ENCODE measurements at regions not wholly inside any gene's neighbourhood (a gene's known extent, or its start where the extent isn't known, plus 50 kb on each side); places are given as distances from the start of the nearest gene placed in this dataset.

DNA sequence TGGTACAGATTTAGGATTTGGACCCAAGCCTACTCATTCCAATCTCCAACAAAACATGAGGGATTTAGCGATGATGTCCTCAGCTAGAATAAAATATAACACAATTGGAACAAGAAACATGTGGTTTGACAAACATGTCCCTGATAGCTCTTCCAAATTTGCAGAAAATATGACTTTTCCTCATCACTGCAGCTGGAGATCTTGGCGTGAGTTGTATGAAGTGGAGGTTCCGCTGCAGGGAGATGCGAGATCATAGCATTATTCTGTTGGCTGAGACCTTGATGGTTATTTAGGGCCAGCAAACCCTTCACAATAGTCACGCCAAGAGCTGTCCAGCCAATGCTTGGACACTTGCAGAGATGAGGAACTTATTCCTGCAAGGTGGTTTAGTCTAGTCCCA is 413.4 kb upstream of the TBX3 start:
- TF ChIP-seq, protein P1, sequence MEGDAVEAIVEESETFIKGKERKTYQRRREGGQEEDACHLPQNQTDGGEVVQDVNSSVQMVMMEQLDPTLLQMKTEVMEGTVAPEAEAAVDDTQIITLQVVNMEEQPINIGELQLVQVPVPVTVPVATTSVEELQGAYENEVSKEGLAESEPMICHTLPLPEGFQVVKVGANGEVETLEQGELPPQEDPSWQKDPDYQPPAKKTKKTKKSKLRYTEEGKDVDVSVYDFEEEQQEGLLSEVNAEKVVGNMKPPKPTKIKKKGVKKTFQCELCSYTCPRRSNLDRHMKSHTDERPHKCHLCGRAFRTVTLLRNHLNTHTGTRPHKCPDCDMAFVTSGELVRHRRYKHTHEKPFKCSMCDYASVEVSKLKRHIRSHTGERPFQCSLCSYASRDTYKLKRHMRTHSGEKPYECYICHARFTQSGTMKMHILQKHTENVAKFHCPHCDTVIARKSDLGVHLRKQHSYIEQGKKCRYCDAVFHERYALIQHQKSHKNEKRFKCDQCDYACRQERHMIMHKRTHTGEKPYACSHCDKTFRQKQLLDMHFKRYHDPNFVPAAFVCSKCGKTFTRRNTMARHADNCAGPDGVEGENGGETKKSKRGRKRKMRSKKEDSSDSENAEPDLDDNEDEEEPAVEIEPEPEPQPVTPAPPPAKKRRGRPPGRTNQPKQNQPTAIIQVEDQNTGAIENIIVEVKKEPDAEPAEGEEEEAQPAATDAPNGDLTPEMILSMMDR (IDR thresholded peaks at IDR 0.05), result no peak
- peak in 1 of 4 donors; percentile 19 for ATAC-seq
- DNase-seq, result no peak
- 21 to 44% (median 31%) methylated on average over 5 of the region's 5 CpGs for WGBS, 3 donors
- Histone ChIP-seq H3K4me1 (no peaks in the 10 kb centered on the region), H3K36me3 (ENCODE audit: insufficient read depth in 1 of 2, low read depth in 1 of 2) (no peaks in the 10 kb centered on the region), H3K9me3 (no peaks in the 10 kb centered on the region), H3K27me3 (ENCODE audit: insufficient read depth in 3 of 3, low read length in 2 of 3) (no peaks in the 10 kb centered on the region), H3K4me3 (no peak overlapping the region), H3K27ac (no peak overlapping the region)
- intact Hi-C loops (cut with DNase I), result no loop called here

DNA sequence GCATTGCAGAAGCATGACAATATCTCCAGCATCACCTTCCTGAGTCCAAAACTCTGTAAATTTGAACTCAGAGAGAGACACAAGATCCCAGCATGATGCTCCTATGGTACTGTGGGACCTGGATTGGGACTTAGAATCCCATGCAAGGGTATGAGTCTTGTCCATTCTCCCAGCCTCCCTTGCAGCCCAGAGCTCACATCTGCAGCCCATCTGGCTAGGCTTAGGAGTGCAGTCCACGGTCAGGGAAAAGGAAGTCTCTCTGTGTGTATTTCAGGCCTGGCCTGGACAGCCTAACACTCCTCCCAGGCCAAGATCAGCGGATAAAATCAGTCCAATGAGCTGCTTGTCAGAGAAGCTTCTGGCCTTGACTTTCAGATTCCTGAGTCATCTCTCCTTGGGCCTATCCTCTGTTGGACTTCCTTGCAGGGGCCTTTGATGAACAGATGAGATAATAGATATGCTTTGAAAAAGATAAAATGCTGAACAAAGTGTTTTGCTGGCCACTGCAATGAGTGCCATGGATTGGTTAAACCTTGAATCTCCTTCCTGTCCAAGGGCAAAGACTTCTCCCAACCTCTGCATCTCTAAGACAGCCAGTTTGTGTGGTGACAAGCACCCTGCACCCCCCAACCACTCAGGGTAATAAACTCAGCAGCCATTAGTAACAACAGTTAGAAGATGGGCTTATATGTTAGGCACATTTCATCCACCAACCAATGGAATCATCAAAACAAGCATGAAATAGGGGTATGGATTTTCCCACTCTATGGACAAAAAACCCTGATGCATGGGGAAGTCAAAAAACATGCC is 412.8 kb upstream of the TBX3 start:
- H3K27me3 ChIP-seq (ENCODE audit: insufficient read depth in 3 of 3, low read length in 2 of 3), result no peaks in the 10 kb centered on the region
- WGBS, 3 donors, result 26 to 54% (median 33%) methylated on average over 2 of the region's 2 CpGs
- H3K9me3 ChIP-seq, result no peaks in the 10 kb centered on the region
- no peaks in the 10 kb centered on the region for H3K4me1 ChIP-seq
- peak in 1 of 2 donors; percentile 16 for DNase-seq
- no peak overlapping the region for H3K27ac ChIP-seq
- ATAC-seq, result peak; percentile 27 to 67 (median 52)
- intact Hi-C loops (cut with DNase I), result no loop called here
- H3K4me3 ChIP-seq, result no peak overlapping the region
- TF ChIP-seq, protein P1 (IDR thresholded peaks at IDR 0.05), result no peak
- no peaks in the 10 kb centered on the region for H3K36me3 ChIP-seq (ENCODE audit: insufficient read depth in 1 of 2, low read depth in 1 of 2)

DNA sequence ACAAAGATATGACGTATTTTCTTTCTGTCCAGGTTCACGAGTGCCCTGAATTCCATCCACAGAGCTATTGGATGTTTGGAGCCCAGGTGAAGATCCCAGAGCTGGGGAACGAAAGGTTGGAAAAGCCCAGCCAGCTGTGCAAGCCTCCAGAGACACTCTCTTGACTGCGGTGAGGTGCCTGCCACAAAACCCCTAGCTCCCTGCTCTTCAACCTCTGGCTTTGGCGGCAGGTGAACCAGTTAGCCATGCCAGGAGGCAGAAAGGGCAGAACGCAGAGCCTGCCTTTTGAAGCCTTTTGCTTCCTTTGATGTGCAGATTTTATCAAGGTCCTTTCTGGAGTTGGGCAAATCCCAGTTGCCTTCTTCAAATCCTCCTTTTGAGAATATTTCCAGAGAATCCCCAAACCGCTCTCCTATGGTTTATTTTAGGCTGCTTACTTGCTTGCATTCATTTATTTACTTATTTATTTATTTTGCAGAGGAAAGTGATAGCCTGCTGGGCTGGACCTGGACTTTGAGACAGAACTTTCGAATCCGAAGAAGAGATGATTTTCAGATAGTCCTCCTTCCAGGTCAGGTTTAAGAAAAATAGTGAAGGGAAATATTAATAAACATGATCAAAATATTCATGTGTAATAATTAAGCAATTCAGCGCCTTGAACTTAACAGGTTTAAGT is 411.2 kb upstream of the TBX3 start:
- Histone ChIP-seq H3K27ac (no peak overlapping the region), H3K36me3 (ENCODE audit: insufficient read depth in 1 of 2, low read depth in 1 of 2) (no peaks in the 10 kb centered on the region), H3K4me1 (no peaks in the 10 kb centered on the region), H3K4me3 (no peak overlapping the region), H3K9me3 (no peaks in the 10 kb centered on the region), H3K27me3 (ENCODE audit: insufficient read depth in 3 of 3, low read length in 2 of 3) (no peaks in the 10 kb centered on the region)
- TF ChIP-seq, protein P1 (IDR thresholded peaks at IDR 0.05), result no peak
- DNase-seq (no peak), ATAC-seq (no peak)
- WGBS, 3 donors, result 87 to 96% (median 91%) methylated on average over 10 of the region's 10 CpGs
- intact Hi-C loops (cut with DNase I), result no loop called here

DNA sequence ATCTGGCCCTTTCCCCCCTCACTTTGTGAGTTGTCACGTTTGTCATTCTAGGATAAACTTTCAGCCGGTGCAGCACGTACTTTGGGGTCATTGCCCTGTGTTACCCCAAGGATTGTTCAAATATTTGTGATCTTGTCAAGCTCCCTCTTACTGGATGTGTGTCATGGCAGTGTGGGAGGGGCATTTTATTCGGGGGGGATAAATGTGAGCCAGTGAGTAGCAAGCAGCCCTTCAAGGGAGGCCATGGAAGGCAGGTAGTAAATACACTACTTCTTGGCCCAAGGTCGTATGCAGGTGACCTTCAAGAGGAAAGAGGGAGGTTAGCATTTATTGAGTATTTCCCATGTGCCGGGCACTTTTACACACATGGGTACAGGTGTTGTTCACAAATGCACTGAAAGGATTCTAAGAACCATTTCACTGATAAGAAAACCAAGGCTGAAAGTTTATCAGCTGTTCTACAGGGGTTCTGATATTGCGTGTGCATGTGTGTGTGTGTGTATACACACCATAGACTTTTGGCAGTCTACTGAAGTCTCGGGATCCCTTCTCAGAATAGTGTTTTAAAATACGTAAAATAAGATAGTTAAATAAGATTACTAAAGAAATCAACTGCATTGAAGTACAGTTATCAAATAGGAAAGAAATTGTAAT is 410.3 kb upstream of the TBX3 start:
- H3K27me3 ChIP-seq (ENCODE audit: insufficient read depth in 3 of 3, low read length in 2 of 3), result no peaks in the 10 kb centered on the region
- 76 to 84% (median 83%) methylated on average over 9 of the region's 9 CpGs for WGBS, 3 donors
- no peak overlapping the region for H3K4me3 ChIP-seq
- H3K27ac ChIP-seq, result no peak overlapping the region
- H3K36me3 ChIP-seq (ENCODE audit: insufficient read depth in 1 of 2, low read depth in 1 of 2), result no peaks in the 10 kb centered on the region
- no peaks in the 10 kb centered on the region for H3K9me3 ChIP-seq
- TF ChIP-seq, protein P1 (IDR thresholded peaks at IDR 0.05), result no peak
- no peaks in the 10 kb centered on the region for H3K4me1 ChIP-seq
- intact Hi-C loops (cut with DNase I), result no loop called here
- DNase-seq, result no peak
- no peak for ATAC-seq

Data from psoas muscle (tissue), 7 donors.